ENCODE measurements at regions not wholly inside any gene's neighbourhood (a gene's known extent, or its start where the extent isn't known, plus 50 kb on each side); places are given as distances from the start of the nearest gene placed in this dataset.

DNA sequence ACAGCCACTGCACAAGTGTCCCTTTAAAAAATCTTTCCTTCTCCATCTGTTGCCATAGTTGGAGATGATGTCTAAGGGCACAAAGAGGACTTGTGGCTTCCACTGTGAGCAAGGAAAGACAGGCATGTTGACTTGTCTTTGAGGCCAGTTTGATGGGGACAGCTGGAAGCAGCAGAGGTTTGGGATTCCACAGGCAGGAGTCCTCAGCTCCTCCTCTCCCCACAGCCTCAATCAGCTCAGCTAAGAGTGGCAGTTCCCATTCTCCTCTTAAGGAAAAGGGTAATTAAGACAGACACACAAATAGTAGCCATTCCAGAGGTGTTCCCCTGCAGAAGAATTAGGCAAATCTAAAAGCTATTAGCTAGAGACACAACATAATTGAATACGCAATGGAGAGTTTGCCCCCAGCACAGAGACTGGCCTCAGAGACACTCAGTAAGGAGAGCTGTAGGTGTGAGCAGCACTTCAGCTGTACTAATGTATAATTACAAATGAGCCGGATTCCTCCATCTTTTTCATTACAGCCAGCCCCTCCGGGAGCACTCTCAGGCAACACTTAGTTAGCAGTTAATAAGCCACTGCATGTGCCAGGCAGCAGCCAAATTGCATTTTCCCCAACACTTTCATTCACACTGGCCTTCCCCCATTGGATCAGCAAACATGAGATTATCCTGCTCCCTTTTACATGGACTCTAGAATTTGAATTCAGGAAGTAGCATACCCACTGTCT lies 434.0 kb downstream of the FOXO1 start:
- no peak for DNase-seq

DNA sequence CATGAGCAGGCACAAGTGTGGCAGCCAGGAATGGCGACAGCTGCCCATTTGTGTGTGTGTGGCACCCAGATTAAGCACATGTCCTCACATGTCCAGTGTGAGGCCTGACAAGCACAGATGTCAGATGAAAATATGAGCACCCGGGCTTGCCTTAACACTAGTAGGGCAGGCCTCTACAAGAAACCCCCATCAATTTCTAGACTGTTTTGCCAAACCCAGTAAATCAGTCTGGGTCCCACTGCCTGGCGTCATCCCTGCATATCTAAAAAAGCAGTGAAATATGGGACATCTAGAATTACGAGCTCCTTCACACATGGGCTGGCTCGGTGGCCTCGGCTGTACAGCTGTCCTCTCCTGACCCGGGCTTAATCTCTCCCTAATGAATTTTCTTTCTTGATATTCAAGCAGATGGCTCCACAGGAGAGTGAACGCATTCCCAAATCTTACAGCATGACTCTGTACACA lies 432.7 kb downstream of the FOXO1 start:
- no peak for DNase-seq

DNA sequence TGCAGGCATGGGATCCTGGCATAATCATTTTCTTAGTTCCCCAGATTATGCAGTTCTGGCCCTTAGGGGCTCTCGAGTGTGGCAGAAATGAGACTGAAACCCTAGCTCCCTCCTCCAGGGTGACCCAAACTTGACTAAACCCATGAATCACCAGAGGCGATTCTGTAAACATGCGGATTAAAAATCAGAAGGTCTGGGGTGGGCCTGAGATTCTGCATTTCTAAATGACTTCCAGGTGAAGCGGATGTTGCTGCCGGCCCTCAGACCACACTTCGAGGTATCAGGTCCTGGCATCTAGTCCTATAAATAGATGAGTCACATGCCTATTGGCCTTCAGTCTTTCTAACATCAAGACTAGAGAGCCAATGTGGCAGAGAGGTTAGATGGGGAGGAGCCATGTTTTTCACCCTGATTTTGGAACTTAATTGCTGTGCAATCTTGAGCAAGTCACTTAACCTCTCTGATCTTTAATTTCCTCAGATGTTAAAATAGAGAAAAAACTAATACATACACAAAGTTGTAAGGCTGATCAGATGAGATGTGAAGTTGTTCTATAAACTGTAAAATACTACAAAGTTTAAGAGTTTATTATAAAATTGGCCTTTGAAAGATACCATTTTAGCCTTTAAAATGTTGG lies 431.2 kb downstream of the FOXO1 start:
- no peak for DNase-seq

DNA sequence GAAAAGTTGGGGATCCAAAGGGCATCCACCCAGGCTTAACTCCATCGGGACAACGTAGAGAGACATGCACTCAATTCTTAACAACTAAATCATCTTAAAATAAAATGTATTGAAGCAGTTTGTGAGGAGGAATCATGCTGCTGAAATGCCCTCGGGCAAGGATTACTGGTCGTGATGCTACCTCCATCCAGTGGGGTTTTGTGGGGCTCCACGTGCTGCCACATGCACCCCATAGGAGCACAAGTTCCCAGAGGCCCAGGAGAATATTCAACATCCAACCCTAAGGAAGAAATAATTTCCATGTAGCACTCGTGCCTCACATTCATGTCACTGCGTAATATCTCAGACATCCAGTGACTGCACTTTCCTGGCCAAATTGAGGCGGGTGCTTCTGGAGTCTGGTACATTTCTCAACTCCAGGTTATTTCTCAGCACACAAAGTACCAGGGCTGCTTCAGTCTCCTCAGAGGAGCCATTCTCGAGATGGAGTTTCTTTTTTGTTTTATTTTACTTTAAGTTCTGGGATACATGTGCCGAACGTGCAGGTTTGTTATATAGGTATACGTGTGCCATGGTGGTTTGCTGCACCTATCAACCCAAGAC lies 429.8 kb downstream of the FOXO1 start:
- DNase-seq, result no peak

DNA sequence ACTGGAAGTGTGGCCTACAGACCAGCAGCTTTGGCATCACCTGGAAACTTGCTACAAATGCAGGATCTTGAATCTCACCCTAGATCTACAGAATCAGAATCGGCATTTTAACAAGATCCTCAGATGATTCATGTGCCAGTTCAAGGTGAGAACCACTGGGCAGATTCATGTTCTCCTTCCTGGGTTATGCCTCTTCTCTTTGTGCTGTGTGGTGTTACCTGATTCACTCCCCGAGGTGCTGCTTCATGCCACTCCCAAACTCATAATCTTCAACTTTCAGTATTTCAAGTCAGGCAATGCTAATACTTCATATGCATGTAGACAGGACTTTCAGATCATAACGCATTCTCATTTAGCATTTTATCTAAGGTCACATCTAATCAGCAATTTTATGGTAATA lies 427.7 kb downstream of the FOXO1 start:
- no peak for DNase-seq

DNA sequence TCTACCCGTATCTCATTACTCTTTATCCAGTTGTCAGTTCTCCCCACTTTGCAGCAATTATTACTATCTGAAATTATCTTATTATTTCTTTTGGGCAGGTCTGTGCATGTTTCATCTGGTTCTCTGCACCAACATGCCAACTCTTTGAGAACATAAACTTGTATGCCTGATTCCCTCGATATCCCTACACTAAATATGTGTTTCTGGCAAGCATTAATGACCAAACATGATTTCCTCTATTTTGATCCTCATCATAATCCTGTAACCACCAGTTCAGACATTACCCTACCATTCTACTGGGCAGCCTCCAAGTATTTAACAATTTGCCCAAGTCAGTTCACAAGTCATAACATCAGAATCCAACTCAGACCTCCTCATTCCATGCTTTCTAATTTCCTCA lies 426.1 kb downstream of the FOXO1 start:
- DNase-seq, result no peak

DNA sequence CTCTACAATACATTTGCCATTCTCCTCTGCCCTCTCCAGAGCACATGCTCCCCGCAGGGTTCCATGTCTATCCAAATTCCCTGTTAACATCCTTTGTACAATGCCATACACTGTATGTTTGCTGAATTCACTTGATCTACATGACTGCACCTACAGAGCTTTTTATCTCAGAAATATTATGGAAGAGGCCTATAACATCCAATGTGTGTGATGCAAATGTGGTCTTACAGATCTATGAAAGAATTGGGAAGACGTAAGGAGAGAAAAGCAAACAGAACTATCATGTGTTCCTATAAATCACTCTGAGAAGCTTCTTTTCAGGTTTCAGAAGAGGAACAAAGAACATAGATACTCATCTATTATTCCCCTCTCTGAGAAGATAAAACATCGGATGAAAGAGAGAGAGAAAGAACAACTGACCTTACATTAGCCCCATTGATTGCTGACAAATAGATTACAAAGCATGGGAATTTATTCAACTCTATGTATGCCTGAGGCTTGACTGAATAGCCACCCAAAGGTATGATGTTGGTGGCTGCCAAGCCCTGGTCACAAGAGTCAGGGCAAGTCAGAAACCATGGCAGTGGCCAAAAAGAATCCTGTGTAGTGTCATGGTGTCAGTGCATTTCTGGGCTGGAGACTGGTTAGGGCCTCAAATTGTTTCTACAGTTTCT lies 425.2 kb downstream of the FOXO1 start:
- no peak for DNase-seq

DNA sequence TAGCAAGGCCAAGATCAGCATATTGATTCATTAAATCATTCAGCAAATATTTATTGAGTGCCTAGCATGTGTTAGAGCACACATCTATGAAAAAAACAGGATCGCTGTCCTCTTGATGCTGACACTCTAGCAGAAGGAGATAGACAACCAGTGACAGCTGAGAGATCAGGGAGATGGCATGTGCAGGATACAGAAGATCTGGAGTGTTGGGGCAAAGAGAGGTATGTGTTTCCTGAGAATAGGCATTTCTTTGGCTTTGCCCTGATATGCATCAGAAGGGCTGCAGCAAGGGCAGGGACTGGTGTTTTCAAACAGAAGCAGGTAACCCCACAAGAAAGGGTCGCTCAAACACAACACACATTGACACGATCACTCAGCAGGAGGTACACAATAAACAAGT lies 423.4 kb downstream of the FOXO1 start:
- no peak for DNase-seq

DNA sequence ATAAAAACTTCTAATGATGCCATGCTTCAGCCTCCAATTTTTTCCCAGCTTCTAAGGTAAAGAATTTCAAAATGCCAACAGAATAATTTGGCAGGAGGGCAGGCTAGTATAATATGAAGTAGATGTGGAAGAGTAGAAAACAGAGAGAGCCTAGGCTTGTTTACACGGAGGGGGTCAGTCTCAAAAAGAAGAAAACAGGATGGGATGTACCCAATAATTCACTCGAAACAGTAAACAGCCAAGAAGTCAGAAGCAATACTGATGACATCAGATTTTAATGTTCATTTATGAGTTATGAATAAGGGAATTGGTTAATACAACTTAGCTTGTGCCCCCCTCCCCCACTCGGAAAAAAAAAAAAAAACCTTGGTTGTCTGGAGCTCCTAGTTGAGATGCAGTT lies 422.5 kb downstream of the FOXO1 start:
- DNase-seq, result no peak

DNA sequence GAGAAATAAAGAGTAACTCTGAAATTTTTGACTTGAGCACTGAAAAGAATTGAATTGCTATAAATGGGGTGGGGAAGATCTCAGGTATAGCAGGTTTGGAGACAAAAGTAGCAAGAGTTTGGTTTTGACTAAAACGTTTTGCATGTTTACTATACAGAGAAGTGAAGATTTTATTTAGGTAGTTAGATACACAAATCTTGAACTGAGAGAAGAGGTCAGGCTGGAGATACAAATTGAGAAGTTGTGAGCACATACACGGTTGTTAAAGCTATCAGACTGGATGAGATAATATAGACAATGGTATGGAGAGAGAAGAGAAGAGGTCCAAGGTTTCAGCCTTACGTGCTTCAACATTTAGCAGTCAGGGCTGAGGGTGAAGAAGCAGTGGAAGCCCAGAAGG lies 420.9 kb downstream of the FOXO1 start:
- no peak for DNase-seq

DNA sequence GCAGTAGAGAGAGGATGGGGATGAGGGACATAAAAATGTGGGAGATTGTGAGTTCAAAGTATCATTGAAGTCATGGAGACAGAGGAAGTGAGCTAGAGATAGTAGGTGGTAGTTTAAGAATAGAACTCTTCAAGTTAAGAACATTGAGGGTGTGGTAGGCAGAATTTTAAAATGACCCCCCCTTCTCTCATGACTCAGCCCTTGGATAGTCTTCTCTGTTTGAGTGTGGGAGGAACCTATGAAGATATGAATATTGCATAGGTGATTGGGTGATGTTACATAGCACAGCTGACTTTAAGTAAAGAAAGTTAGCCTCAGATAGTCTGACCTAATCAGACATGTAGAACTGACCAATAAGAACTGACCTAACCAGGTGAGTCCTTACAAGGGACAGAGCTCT lies 418.6 kb downstream of the FOXO1 start:
- no peak for DNase-seq

DNA sequence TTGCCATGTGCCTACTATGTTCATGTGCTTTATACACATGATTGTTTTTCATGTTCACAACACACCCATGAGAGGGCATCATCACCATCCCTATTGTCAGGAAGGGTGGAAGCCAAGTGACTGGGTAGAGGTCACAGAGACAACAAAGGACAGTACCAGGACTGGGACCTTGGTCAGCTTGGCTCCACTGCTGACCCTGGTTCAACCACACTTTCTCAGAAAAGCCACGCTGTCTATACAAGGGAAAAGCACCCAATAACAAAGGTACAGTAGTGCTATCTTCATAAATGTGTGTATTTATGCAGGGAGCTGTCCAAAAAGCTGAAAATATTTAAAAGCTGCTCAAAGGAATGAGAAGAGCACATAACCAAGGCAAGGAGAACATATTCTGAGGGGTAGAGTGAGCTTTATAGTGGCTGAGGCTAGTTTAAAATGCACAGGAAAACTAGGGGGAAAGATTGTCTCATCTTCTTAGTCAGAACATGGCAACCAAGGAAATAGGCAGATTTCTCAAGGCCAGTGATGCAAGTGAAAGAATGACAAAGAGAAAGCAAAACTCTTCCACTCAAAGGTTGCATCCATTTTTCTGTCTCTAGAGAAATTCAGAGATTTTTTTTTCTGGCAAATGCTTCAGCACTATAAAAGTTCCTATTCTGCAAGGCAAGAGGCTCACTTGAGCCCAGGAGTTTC lies 415.0 kb downstream of the FOXO1 start:
- DNase-seq, result no peak

DNA sequence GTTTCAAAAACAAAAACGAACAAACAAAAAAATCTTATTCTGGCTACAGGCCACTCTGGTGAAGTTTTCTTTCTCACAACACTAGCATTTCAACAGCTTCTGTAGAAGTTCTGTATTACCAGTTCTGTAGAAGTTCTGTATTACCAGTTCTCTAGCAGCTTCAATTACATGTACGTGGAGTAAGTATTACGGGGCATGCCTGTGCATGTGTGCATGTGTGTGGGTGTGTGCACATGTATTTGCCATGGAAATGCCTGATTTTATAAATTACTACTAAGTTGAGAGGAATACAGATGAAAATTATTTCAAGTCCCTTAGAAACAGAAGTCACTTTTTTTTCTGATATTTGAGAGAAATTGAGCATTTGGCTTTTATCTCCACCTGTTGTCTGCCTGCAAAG lies 414.2 kb downstream of the FOXO1 start:
- DNase-seq, result no peak

DNA sequence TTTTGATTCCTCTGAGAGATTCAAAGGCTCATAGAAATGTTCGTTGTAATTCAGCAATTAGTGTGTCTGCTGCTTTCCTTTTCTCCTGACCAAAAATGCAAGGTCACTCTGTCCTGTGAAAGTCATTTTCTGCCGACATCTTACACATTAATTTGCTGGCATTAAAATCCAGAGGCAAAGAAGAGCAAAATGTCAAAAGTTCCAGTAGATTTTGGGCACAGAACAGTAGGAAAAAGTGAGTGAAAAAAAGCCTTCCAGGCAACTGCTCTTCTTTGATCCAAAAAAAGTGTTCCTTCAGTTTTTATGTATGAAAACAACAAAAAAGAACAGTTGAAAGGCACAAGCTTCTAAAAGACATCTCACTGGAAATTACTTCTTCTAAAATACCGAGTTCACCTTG lies 413.8 kb downstream of the FOXO1 start:
- no peak for DNase-seq

DNA sequence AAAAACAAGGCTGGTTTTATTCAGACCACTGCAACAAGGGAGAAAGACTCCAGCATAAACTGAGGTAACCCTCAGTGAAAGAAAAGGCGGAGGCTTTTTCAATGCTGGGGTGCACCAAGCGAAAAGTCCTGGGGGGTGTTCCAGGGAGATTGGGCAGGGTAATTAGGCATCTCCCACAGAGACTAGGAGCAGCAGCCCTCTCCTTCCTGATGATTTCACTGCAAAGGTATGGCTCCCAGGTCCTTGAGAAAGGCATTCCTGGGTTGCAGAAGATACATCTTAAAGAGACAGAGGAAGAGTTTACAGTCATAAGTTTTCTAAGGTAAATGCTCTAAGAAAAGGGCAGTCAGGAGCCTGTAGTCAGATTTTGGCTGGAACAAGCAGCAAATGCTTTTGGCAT lies 412.0 kb downstream of the FOXO1 start:
- no peak for DNase-seq

DNA sequence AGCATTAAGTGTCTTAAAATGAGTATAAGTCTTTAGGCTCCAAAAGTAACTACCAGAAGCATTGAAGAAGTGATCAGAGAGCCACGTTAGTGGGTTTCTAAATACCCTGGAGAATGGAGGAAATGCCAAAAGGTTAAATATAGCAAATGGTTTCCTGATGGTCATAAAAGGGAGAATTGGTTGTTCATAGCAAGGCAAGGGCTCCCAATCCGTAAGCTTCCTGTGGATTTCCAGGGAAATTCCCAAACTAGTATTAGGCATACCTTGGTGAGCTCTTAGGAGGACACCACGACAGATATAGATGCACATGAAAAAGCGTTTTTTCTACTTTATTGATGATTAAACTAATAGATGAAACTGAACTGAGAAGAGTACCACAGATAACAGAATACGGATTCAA lies 410.9 kb downstream of the FOXO1 start:
- no peak for DNase-seq

DNA sequence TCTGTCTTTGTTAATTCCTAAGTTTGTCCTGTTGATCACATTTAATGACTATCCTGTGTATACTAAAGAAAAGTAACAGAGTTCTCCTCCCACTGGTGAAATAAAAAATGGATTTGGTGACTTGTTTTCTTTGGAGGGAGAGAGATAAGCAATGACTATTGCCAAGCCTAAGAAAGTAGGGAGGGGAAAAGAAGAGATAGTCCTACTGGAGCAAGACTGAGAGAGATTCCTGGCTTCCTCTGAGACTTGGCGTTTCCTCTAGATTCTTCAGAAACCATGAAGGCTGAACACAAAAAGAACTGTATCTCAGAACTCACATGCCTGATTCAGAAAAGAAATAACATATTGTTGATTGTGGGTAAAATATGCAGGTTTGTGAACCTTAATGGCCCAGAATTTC lies 406.5 kb downstream of the FOXO1 start:
- DNase-seq, result no peak

DNA sequence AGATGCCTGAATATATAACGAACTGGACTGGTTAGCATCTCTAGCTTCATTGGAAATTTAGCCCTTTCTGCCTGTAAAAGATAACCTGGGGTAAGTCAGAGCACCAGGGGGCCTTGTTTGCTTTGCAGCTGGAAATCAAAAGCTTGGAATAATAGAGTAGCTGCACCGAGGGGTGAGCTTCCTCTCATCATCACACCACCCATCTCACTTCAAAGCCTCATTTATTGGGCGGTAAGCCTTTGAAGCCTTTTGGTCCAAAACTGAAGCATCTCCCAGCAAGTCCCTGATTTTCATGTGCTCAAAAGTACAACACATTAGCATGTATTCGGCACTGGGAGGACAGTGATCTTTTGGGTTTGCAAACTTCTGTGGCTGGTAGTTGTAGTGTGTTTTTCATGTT lies 405.1 kb downstream of the FOXO1 start:
- DNase-seq, result no peak

DNA sequence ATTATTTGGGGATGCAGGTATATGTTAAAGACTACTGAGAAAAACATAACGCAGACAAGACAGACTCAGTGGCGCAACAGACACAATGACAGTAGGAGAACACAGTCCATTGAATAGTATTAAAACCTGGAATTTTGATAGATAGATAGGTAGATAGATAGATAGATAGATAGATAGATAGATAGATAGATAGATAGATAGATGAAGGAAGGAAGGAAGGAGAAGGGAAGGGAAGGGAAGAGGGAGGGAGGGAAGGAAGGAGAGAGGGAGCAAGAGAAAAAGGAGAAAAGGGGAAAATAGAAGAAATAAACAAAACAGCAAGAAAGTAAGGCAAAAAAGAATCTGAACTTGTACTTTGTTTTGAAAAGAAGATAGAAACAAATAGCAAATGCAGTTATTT lies 404.5 kb downstream of the FOXO1 start:
- DNase-seq, result no peak

DNA sequence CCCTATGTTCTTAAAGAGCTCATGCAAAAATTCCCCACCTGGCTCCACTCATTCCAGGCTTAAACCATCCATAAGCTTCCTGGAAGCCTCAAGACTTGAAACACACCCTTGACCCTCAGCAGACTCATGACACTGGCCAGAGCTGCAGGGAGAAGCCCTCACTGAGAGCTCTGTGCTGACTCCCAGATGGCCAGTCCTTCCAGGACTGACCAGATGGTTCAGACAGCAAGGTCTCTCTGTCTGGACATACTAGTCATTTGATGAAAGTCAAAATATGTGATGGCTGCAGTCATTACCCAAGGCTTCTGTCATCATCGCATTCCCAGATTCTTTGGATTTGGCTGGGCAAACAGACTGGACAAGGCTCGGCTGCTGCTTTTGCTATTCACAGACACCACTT lies 397.4 kb downstream of the FOXO1 start:
- no peak for DNase-seq

DNA sequence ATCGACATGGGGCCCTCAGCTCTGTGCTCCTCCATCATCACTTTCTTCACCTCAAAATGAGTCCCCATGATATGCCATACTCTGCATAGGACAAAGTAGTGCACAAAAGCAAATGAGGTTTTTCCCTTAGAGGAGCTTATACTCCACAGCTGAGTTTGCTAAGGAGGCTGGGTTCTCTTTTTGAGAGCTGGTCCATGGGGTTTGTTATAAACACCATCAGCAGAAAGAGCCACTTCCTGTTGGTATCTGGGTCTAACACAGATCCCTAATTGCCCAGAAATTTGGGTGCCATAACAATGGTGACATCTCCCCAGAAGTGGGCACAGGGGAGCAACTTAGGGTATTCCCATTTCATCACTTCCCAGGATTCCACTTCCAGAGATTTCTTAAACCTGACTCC lies 395.7 kb downstream of the FOXO1 start:
- DNase-seq, result no peak

DNA sequence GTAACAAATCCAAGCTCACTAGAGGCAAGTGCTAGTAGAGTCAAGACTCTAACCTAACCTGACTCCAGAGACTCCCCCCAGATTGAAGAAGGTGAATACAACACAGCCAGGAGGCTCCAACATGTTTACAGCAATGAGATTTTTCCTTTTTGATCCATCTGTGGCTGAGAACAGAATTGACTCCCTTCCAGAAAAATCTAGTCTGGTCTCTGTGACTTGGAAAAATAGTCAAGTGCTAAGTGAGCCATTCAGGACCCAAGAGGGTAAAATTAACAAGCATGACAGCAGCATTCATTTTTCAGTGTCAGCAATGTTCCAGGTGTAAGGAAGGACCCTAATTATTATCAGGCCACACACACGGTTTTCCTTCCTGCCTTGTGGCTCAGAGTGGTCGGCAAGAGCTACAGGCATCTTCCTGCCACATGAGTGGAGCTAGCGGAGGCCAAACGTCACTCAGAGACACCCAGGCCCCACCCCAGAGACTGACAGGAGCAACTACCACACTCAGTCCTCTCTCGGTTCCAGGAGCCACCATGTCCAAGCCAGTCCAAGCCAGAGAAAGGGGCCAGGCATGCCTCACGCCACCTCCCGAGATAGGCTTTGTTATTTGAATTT lies 395.1 kb downstream of the FOXO1 start:
- no peak for DNase-seq
